ENCODE measurements at regions not wholly inside any gene's neighbourhood (a gene's known extent, or its start where the extent isn't known, plus 50 kb on each side); places are given as distances from the start of the nearest gene placed in this dataset.

GRCh38 chr12:90899456-90900182 is 55.4 kb downstream of the CCER1 start:
- TF ChIP-seq POLR2A (IDR thresholded peaks at IDR 0.05; ENCODE audit: low read depth, low read length), result no peak
- no peak for DNase-seq (ENCODE audit: insufficient read length, low spot score)
- FAIRE-seq, result peak; percentile 81

DNA sequence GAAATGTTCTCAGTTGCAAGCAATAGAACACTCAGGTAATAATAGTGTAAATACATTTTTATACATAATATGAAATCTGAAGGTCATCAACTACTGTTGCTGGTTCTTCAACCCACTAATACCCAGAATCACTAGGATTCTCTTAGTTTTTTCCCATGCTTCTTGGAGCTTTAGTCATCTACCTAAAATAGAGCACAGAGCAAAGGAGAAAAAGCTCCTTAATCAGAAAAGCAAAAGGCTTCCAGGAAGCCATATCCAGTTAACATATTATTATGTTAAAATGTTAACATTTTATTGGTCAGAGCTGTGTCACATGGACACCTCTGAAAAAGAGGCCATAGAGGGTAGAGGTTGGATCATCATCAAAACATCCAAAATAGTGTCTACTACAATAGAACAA is 57.0 kb downstream of the CCER1 start:
- no peak for FAIRE-seq

GRCh38 chr12:90897316-90897715 is 57.7 kb downstream of the CCER1 start:
- FAIRE-seq (no peak), DNase-seq (ENCODE audit: insufficient read length, low spot score) (no peak)
- TF ChIP-seq POLR2A (IDR thresholded peaks at IDR 0.05; ENCODE audit: low read depth, low read length), result no peak

More for the DNA sequence above, 57.0 kb downstream of the CCER1 start:
- DNase-seq (ENCODE audit: insufficient read length, low spot score), result no peak
- no peak for TF ChIP-seq POLR2A (IDR thresholded peaks at IDR 0.05; ENCODE audit: low read depth, low read length)

- TF ChIP-seq POLR2A (IDR thresholded peaks at IDR 0.05; ENCODE audit: low read depth, low read length), result no peak
Observed at GRCh38 chr12:90896821-90897220, 58.2 kb downstream of the CCER1 start.

GRCh38 chr12:90896164-90896563 is 58.8 kb downstream of the CCER1 start:
- no peak for DNase-seq (ENCODE audit: insufficient read length, low spot score)
- FAIRE-seq, result peak; percentile 95

More at GRCh38 chr12:90896821-90897220, 58.2 kb downstream of the CCER1 start:
- FAIRE-seq, result peak; percentile 20
- DNase-seq (ENCODE audit: insufficient read length, low spot score), result no peak

GRCh38 chr12:90888316-90888715 is 66.7 kb downstream of the CCER1 start:
- peak; percentile 23 for FAIRE-seq
- TF ChIP-seq POLR2A (IDR thresholded peaks at IDR 0.05; ENCODE audit: low read depth, low read length), result no peak

More at GRCh38 chr12:90896164-90896563, 58.8 kb downstream of the CCER1 start:
- no peak for TF ChIP-seq POLR2A (IDR thresholded peaks at IDR 0.05; ENCODE audit: low read depth, low read length)

GRCh38 chr12:90883456-90883855 is 71.5 kb downstream of the CCER1 start:
- DNase-seq (ENCODE audit: insufficient read length, low spot score) (no peak), FAIRE-seq (no peak)
- no peak for TF ChIP-seq POLR2A (IDR thresholded peaks at IDR 0.05; ENCODE audit: low read depth, low read length)

More at GRCh38 chr12:90888316-90888715, 66.7 kb downstream of the CCER1 start:
- no peak for DNase-seq (ENCODE audit: insufficient read length, low spot score)

DNA sequence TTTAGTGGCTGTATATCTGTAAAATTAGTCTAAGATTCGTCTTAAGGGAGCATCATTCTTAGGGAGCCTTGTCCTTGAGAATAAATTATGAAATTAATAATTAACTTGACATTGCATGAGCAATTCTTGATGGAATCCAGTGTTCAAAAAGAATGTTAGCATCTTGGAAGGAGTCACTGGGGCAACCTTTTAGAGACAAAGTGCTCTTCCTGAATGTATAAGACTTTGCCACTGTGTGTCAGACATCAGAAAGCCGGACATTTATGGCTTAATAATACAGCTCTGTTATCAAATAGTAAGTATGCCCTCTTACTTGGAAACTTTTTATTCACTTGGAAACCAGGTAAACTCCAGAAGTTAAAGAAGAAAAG is 83.3 kb downstream of the CCER1 start:
- DNase-seq (ENCODE audit: insufficient read length, low spot score) (no peak), FAIRE-seq (no peak)
- TF ChIP-seq POLR2A (IDR thresholded peaks at IDR 0.05; ENCODE audit: low read depth, low read length), result no peak

DNA sequence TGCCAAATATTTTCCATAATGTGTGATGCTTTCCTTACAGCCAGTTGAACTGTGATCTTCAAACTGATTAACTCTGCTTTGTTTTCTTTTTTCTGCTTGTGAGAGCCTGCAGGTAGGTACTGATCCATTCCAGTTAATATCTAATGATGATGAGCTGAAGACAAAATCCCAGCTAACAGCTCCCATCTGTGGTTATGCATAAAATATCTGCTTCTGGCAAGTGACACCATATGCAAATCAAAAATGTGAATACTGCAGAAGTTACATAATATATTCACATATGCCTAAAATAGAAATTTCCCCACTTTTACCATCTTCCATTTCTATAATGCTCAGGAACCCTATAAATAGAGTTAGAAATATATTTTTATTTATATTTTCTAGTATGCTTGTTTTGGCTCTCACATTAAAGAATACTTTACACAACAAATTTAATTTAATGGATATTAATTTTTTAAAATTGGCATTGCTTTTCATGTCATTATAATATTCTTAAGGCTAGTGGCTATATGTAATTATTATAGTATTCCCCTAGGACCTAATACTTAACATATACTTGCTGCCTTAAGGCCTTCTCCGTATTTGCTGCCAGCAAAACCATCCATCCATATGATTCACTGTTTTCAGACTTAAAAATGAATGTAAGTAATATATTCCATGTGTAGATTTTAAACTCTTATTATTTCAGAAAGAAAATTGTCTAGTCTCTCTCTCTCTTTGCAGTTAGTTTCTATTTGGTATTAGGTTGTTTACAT is 83.8 kb downstream of the CCER1 start:
- DNase-seq (ENCODE audit: insufficient read length, low spot score) (no peak), FAIRE-seq (no peak)
- TF ChIP-seq POLR2A (IDR thresholded peaks at IDR 0.05; ENCODE audit: low read depth, low read length), result no peak

- FAIRE-seq (no peak), DNase-seq (ENCODE audit: insufficient read length, low spot score) (no peak)
- TF ChIP-seq POLR2A (IDR thresholded peaks at IDR 0.05; ENCODE audit: low read depth, low read length), result no peak
Observed at GRCh38 chr12:90868626-90869025, 86.3 kb downstream of the CCER1 start.

- no peak for FAIRE-seq
- TF ChIP-seq POLR2A (IDR thresholded peaks at IDR 0.05; ENCODE audit: low read depth, low read length), result no peak
- DNase-seq (ENCODE audit: insufficient read length, low spot score), result no peak
Observed at GRCh38 chr12:90859591-90859990, 95.4 kb downstream of the CCER1 start.

- no peak for TF ChIP-seq POLR2A (IDR thresholded peaks at IDR 0.05; ENCODE audit: low read depth, low read length)
- FAIRE-seq, result peak; percentile 38
- DNase-seq (ENCODE audit: insufficient read length, low spot score), result no peak
Observed at GRCh38 chr12:90858252-90858651, 96.7 kb downstream of the CCER1 start.

GRCh38 chr12:90855534-90855933 is 99.4 kb downstream of the CCER1 start:
- DNase-seq (ENCODE audit: insufficient read length, low spot score) (no peak), FAIRE-seq (no peak)
- no peak for TF ChIP-seq POLR2A (IDR thresholded peaks at IDR 0.05; ENCODE audit: low read depth, low read length)

- DNase-seq (ENCODE audit: insufficient read length, low spot score), result peak; percentile 4
- peak; percentile 86 for FAIRE-seq
Observed at GRCh38 chr12:90854136-90854689, 100.8 kb downstream of the CCER1 start.

More at GRCh38 chr12:90854136-90854689, 100.8 kb downstream of the CCER1 start:
- no peak for TF ChIP-seq POLR2A (IDR thresholded peaks at IDR 0.05; ENCODE audit: low read depth, low read length)
